A549 (cell line): ENCODE measurements at regions not wholly inside any gene's neighbourhood (a gene's known extent, or its start where the extent isn't known, plus 50 kb on each side); places are given as distances from the start of the nearest gene placed in this dataset.
"Not testable (repeated sequence)": the region's sequence is repeated elsewhere in the genome, so short reads cannot be mapped to it uniquely, and the experiment has no call there.

Experiments used
- CBX2 ChIP-seq: fragments of 200-600 bp; sonication (generic); IDR thresholded peaks from 2 replicates; pipeline ENCODE4 v1.6.1; 2016; ENCODE audit warnings: low read depth, mild to moderate bottlenecking, borderline replicate concordance
- CHD2 ChIP-seq: fragments of 150-350 bp; IDR thresholded peaks from 2 replicates; pipeline ENCODE4 v1.6.1; 2014; ENCODE audit warnings: low read length; ENCODE audit not compliant: partially characterized antibody
- CTCF ChIP-seq: fragments of >200 bp; sonication (Bioruptor Twin); formaldehyde crosslinking; IDR thresholded peaks from 3 replicates; pipeline ENCODE4 v1.5.1; 2016
- ELK1 ChIP-seq: fragments of 150-350 bp; IDR thresholded peaks from 2 replicates; pipeline ENCODE4 v1.6.1; 2014; ENCODE audit warnings: low read depth, mild to moderate bottlenecking, low read length
- EP300 ChIP-seq, 2 experiments: fragments of >200 bp; sonication (Bioruptor Twin); formaldehyde crosslinking; IDR thresholded peaks; 2 replicates in 1 of 2; 3 replicates in 1 of 2; pipeline ENCODE4 v1.6.1; 2016 to 2017
- HMGXB4 ChIP-seq: fragments of 250-450 bp; sonication (Bioruptor Pico); IDR thresholded peaks from 2 replicates; pipeline ENCODE4 v1.5.0; 2021; ENCODE audit warnings: mild to moderate bottlenecking, moderate library complexity, borderline replicate concordance
- JUN ChIP-seq, 2 experiments: fragments of >200 bp; sonication (Bioruptor Twin); formaldehyde crosslinking; IDR thresholded peaks; 2 replicates in 1 of 2; 3 replicates in 1 of 2; pipeline ENCODE4 v1.6.1; 2016 to 2017
- JUNB ChIP-seq: fragments of >200 bp; sonication (Bioruptor Twin); formaldehyde crosslinking; IDR thresholded peaks from 2 replicates; pipeline ENCODE4 v1.6.1; 2016
- MYC ChIP-seq: IDR thresholded peaks from 2 replicates; pipeline ENCODE4 v1.6.1; 2012; ENCODE audit warnings: mild to moderate bottlenecking, inconsistent platforms, low read length, improper control_type of control experiment, borderline replicate concordance
- PBX3 ChIP-seq: IDR thresholded peaks from 2 replicates; pipeline ENCODE4 v1.6.1; 2012
- RNF2 ChIP-seq: fragments of 200-600 bp; sonication (generic); IDR thresholded peaks from 2 replicates; pipeline ENCODE4 v1.6.1; 2016; ENCODE audit warnings: low read depth, mild to moderate bottlenecking, antibody characterized with exemption, moderate library complexity, borderline replicate concordance
- SMC3 ChIP-seq: fragments of >200 bp; sonication (Bioruptor Twin); formaldehyde crosslinking; IDR thresholded peaks from 3 replicates; pipeline ENCODE4 v1.6.1; 2018; ENCODE audit warnings: inconsistent platforms

- not testable (repeated sequence) for TF ChIP-seq CTCF; ELK1; EP300 (IDR thresholded peaks at IDR 0.05); HMGXB4 (CRISPR knock-in tag); PBX3; CBX2; JUN (IDR thresholded peaks at IDR 0.05); JUNB; SMC3; MYC; RNF2; CHD2
Observed at GRCh38 chr2:66243809-66244208, 191.1 kb upstream of the MEIS1 start.
